Esophagus squamous epithelium (tissue), 5 donors: ENCODE measurements at regions not wholly inside any gene's neighbourhood (a gene's known extent, or its start where the extent isn't known, plus 50 kb on each side); places are given as distances from the start of the nearest gene placed in this dataset.

ENCODE experiments used
- DNase-seq: peaks from one replicate; lab custom pipeline; 2025; lab: John Stamatoyannopoulos, UW
- H3K27ac ChIP-seq, 4 donors: fragments of 200-600 bp; sonication (generic); one replicate each; pipeline ENCODE4 v1.5.1; 2016 to 2019; ENCODE audit warnings: mild to moderate bottlenecking in 1 of 4
- H3K27me3 ChIP-seq, 4 donors: fragments of 200-600 bp; sonication (generic); 1 replicate in 3 of 4; 2 replicates in 1 of 4; pipeline versions ENCODE4 v1.5.1 to v1.6.0; 2017 to 2021; ENCODE audit warnings: antibody characterized with exemption in 1 of 4
- H3K36me3 ChIP-seq, 3 donors: fragments of 200-600 bp; sonication (generic); one replicate each; pipeline ENCODE4 v1.5.1; 2016 to 2019
- H3K4me1 ChIP-seq, 3 donors: fragments of 200-600 bp; sonication (generic); one replicate each; pipeline ENCODE4 v1.5.1; 2017 to 2019
- H3K4me3 ChIP-seq, 4 donors: fragments of 200-600 bp; sonication (generic); 1 replicate in 3 of 4; 2 replicates in 1 of 4; pipeline ENCODE4 v1.5.1; 2016 to 2019; ENCODE audit warnings: mild to moderate bottlenecking in 2 of 4, moderate library complexity in 1 of 4
- H3K9me3 ChIP-seq, 3 donors: fragments of 200-600 bp; sonication (generic); one replicate each; pipeline ENCODE4 v1.5.1; 2016 to 2019
- POLR2A ChIP-seq, 4 donors: fragments of 450-650 bp; IDR thresholded peaks; one replicate each; pipeline ENCODE4 v1.6.1; 2017; ENCODE audit warnings: antibody characterized with exemption in 4 of 4, mild to moderate bottlenecking in 4 of 4, moderate library complexity in 3 of 4
- WGBS, 2 donors: methylation state at CpG; one replicate each; pipeline ENCODE4 v1.1.5; 2018; 5-methylcytosine and 5-hydroxymethylcytosine counted together
- intact Hi-C: fragments of 100-400 bp; cut with DNase I; formaldehyde crosslinking; loops from one replicate; pipeline ENCODE4 v1.15.0; 2022
- TF ChIP-seq, protein P1 (sequence below), 6 experiments: fragments of 450-650 bp in 4 of 6; fragments of 200-600 bp in 2 of 6; sonication (generic) in 2 of 6; IDR thresholded peaks; one replicate each; pipeline ENCODE4 v1.5.1; 2016 to 2019; ENCODE audit warnings: antibody characterized with exemption in 6 of 6, mild to moderate bottlenecking in 4 of 6, moderate library complexity in 4 of 6
- donor health status: DM: yes; HTN: yes; CAD: no.

DNA sequence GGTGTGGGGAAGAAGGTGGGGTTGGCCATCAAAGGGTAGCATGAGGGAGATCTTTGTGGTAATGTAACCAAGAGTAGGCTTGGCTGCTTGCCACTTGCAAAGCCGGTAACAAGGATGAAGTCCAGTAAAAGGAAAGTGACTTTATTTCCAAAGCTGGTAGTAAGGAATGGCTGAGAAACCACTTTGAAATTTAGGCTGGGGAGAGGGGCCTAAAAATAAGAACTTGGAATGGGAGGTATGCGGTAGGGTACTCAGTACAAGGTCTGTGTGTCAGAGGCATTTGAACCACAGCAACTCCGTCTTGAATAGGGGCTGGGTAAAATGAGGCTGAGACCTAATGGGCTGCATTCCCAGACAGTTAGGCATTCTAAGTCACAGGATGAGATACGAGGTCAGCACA lies 216.0 kb upstream of the ISX start:
- Histone ChIP-seq H3K36me3 (no peaks in the 10 kb centered on the region), H3K27me3 (no peaks in the 10 kb centered on the region), H3K9me3 (no peaks in the 10 kb centered on the region), H3K27ac (no peak overlapping the region), H3K4me1 (no peaks in the 10 kb centered on the region), H3K4me3 (no peak overlapping the region)
- WGBS, 2 donors: 63 to 74% methylated on average over 4 of the region's 4 CpGs
- no peak for DNase-seq
- intact Hi-C loops: no loop called here
- TF ChIP-seq, protein P1, sequence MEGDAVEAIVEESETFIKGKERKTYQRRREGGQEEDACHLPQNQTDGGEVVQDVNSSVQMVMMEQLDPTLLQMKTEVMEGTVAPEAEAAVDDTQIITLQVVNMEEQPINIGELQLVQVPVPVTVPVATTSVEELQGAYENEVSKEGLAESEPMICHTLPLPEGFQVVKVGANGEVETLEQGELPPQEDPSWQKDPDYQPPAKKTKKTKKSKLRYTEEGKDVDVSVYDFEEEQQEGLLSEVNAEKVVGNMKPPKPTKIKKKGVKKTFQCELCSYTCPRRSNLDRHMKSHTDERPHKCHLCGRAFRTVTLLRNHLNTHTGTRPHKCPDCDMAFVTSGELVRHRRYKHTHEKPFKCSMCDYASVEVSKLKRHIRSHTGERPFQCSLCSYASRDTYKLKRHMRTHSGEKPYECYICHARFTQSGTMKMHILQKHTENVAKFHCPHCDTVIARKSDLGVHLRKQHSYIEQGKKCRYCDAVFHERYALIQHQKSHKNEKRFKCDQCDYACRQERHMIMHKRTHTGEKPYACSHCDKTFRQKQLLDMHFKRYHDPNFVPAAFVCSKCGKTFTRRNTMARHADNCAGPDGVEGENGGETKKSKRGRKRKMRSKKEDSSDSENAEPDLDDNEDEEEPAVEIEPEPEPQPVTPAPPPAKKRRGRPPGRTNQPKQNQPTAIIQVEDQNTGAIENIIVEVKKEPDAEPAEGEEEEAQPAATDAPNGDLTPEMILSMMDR (IDR thresholded peaks at IDR 0.05): no peak
- TF ChIP-seq POLR2A (IDR thresholded peaks at IDR 0.05): no peak

DNA sequence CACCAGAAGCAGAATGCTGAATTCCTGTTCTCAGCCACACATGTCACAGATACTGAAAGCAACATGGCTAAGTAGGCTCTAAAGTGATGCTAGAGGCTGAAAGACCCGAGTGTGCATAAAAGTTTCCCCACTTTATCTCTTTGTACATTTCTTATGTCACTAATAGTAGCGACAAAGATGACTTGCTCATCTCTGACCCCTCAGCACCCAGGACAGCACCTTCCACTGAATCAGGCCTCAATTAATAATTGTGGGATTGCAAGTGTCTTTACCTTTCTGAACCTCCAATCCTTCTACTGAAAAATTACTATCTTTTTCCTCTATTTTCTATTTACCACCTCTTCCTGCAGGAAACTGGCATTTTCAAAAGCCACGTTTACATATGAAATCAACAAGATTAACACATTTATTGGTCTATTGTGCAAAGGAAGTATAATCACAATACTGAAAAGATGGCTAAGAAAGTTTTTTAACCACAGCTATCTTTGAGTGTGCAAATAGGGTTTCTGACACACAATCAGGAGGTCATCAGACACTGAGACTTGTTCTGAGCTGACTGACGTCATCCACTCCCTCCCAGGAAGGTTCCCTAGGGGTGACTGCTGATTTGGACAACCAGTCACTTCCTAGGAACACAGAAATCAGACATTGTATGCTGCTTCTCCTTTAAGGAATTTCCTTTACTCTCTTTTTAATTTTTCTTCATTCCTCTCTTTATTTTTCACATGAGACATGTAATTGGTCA lies 213.9 kb upstream of the ISX start:
- DNase-seq: no peak

GRCh38 chr22:34855471-34855870 lies 210.5 kb upstream of the ISX start:
- DNase-seq: no peak
- Histone ChIP-seq H3K27me3 (no peaks in the 10 kb centered on the region), H3K27ac (no peak overlapping the region), H3K9me3 (no peaks in the 10 kb centered on the region), H3K36me3 (no peaks in the 10 kb centered on the region), H3K4me3 (no peak overlapping the region), H3K4me1 (no peaks in the 10 kb centered on the region)
- intact Hi-C loops: no loop called here
- TF ChIP-seq, protein P1 (IDR thresholded peaks at IDR 0.05): no peak
- no peak for TF ChIP-seq POLR2A (IDR thresholded peaks at IDR 0.05)
- 88 to 89% methylated on average over 4 to 5 of the region's 5 CpGs for WGBS, 2 donors

More for the DNA sequence above, 213.9 kb upstream of the ISX start:
- Histone ChIP-seq H3K4me1 (no peaks in the 10 kb centered on the region), H3K4me3 (no peak overlapping the region), H3K27me3 (no peaks in the 10 kb centered on the region), H3K9me3 (no peaks in the 10 kb centered on the region), H3K36me3 (no peaks in the 10 kb centered on the region), H3K27ac (no peak overlapping the region)
- 44 to 61% methylated on average over 4 of the region's 4 CpGs for WGBS, 2 donors
- intact Hi-C loops: no loop called here
- TF ChIP-seq, protein P1 (IDR thresholded peaks at IDR 0.05): no peak
- no peak for TF ChIP-seq POLR2A (IDR thresholded peaks at IDR 0.05)

DNA sequence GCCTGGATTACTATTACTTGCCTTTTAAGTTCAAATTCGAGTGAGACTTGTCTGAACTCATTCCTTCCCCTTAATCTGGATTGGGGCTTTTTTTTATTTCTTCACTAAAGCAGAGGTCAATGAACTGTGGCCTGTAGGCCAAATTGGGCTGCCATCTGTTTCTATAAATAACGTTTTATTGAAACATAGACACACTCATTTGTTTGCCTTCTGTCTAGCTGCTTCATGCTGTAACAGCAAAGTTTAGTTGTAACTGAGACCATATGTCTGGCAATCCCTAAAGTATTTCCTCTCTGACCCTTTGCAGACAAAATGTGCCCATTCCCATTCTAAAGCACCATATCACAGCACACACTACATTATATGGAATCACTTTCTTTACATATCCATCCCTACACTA lies 207.9 kb upstream of the ISX start:
- H3K9me3 ChIP-seq: no peaks in the 10 kb centered on the region
- no peak for DNase-seq
- H3K4me1 ChIP-seq: no peaks in the 10 kb centered on the region
- H3K27ac ChIP-seq: no peak overlapping the region
- WGBS, 2 donors: 21 to 42% methylated on average over 2 of the region's 2 CpGs
- TF ChIP-seq, protein P1 (IDR thresholded peaks at IDR 0.05): no peak
- TF ChIP-seq POLR2A (IDR thresholded peaks at IDR 0.05): no peak
- no peak overlapping the region for H3K4me3 ChIP-seq
- no peaks in the 10 kb centered on the region for H3K36me3 ChIP-seq
- H3K27me3 ChIP-seq: no peaks in the 10 kb centered on the region
- intact Hi-C loops: no loop called here

DNA sequence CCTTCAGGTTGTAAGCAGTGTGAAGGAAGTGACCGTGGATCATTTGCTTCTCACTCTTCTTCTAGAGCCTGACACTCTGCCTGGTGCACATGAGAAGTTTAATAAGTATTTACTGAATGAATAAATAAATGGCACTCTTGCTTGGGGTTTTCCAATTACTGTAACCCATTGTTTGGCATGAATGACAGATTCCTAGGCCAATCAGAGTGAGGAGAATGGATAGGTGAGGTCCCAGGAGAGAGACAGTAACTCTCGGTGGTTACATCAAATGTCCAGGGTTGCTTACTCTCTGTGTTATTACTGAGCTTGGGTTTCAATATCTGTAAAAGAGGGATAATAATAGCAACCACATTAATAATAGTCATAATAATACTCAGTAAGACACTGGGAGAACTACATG lies 204.2 kb upstream of the ISX start:
- Histone ChIP-seq H3K27me3 (no peaks in the 10 kb centered on the region), H3K27ac (no peak overlapping the region), H3K4me3 (no peak overlapping the region), H3K9me3 (no peaks in the 10 kb centered on the region), H3K4me1 (peaks cover 0 to 4% (median 3%) of the 10 kb centered on the region in 3 donors), H3K36me3 (no peaks in the 10 kb centered on the region)
- no peak for DNase-seq
- TF ChIP-seq, protein P1 (IDR thresholded peaks at IDR 0.05): no peak
- TF ChIP-seq POLR2A (IDR thresholded peaks at IDR 0.05): no peak
- WGBS, 2 donors: 73 to 79% methylated on average over 2 of the region's 2 CpGs
- intact Hi-C loops: no loop called here
